SK-N-SH treated with all-trans-retinoic acid at 6 μM for 48 hours (cell line): ENCODE measurements at regions not wholly inside any gene's neighbourhood (a gene's known extent, or its start where the extent isn't known, plus 50 kb on each side); places are given as distances from the start of the nearest gene placed in this dataset.

Source experiments
- ARNTL ChIP-seq: fragments of 450-650 bp; formaldehyde crosslinking; IDR thresholded peaks from 2 replicates; pipeline ENCODE4 v1.5.0; 2020; ENCODE audit warnings: low read depth, mild to moderate bottlenecking, moderate library complexity, borderline replicate concordance
- ESRRG ChIP-seq: fragments of 250-450 bp; sonication (Bioruptor Pico); IDR thresholded peaks from 2 replicates; pipeline ENCODE4 v1.6.1; 2021; ENCODE audit warnings: mild to moderate bottlenecking
- GLIS3 ChIP-seq: fragments of 250-450 bp; sonication (Bioruptor Pico); IDR thresholded peaks from 2 replicates; pipeline ENCODE4 v1.5.0; 2020; ENCODE audit warnings: mild to moderate bottlenecking, moderate library complexity
- RARB ChIP-seq: fragments of 250-450 bp; sonication (Bioruptor Pico); IDR thresholded peaks from 2 replicates; pipeline ENCODE4 v1.8.0; 2021; ENCODE audit warnings: mild to moderate bottlenecking, moderate library complexity
- SNAI2 ChIP-seq: fragments of 250-450 bp; sonication (Bioruptor Pico); IDR thresholded peaks from 2 replicates; pipeline ENCODE4 v1.5.0; 2020; ENCODE audit warnings: mild to moderate bottlenecking, moderate library complexity
- TCF4 ChIP-seq: fragments of 250-450 bp; sonication (Bioruptor Pico); IDR thresholded peaks from 2 replicates; pipeline ENCODE4 v1.8.0; 2021; ENCODE audit warnings: mild to moderate bottlenecking, moderate library complexity, borderline replicate concordance
- TOX ChIP-seq: fragments of 250-450 bp; sonication (Bioruptor Pico); IDR thresholded peaks from 2 replicates; pipeline ENCODE4 v1.8.0; 2021; ENCODE audit warnings: mild to moderate bottlenecking, moderate library complexity, borderline replicate concordance
- ZC3H10 ChIP-seq: fragments of 250-450 bp; sonication (Bioruptor Pico); IDR thresholded peaks from 2 replicates; pipeline ENCODE4 v1.5.1; 2021; ENCODE audit warnings: mild to moderate bottlenecking, moderate library complexity
- ZFP3 ChIP-seq: fragments of 250-450 bp; sonication (Bioruptor Pico); IDR thresholded peaks from 2 replicates; pipeline ENCODE4 v1.5.0; 2020; ENCODE audit warnings: mild to moderate bottlenecking, moderate library complexity
- TF ChIP-seq, protein P1 (sequence below): fragments of 250-450 bp; sonication (Bioruptor Pico); IDR thresholded peaks from 2 replicates; pipeline ENCODE4 v1.8.0; 2020; ENCODE audit warnings: mild to moderate bottlenecking, moderate library complexity, borderline replicate concordance
- TF ChIP-seq, protein P2 (sequence below): fragments of 250-450 bp; sonication (Bioruptor Pico); IDR thresholded peaks from 2 replicates; pipeline ENCODE4 v1.5.0; 2020; ENCODE audit warnings: mild to moderate bottlenecking, moderate library complexity

DNA sequence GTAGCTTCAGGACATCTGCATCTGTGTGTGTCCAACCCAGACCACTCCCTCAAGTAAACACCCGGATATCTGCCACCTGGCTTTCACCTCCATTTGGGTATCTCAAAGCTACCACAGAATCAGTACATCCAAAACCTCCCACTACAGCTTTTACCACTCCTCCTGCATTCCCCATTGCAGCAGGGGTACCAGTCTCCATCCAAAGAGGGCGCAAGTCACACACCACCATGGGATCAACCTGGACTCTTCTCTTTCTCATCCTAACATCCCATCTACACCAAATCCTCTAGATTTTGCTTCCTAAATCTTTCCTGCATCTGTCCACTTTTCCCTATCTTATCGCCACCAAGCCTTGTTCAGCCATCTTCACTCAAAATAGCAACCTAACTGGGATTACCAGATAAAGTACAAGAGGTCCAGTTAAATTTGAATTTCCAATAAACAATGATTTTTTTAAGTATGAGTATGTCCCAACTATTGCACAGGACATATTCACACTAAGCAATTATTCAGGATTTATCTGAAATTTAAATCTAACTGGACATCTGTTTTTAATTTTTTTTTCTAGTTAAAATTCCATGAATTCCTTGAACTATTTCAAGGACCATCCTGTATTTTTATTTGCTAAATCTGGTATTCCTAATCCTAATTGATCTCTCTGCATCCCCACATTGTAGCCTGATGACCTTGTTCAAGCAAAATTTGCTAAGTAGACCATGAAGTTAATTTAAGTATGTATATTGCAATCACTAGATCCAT is 164.3 kb upstream of the MLN start:
- TF ChIP-seq TCF4 (peak; percentile 70; the same call in 1 of the 2 replicates), TOX (CRISPR knock-in tag) (no peak), RARB (CRISPR knock-in tag) (no peak), ZFP3 (no peak), ARNTL (CRISPR knock-in tag) (no peak), GLIS3 (CRISPR knock-in tag) (no peak), ESRRG (CRISPR knock-in tag) (no peak), ZC3H10 (no peak), SNAI2 (CRISPR knock-in tag) (no peak)
- TF ChIP-seq, protein P1, sequence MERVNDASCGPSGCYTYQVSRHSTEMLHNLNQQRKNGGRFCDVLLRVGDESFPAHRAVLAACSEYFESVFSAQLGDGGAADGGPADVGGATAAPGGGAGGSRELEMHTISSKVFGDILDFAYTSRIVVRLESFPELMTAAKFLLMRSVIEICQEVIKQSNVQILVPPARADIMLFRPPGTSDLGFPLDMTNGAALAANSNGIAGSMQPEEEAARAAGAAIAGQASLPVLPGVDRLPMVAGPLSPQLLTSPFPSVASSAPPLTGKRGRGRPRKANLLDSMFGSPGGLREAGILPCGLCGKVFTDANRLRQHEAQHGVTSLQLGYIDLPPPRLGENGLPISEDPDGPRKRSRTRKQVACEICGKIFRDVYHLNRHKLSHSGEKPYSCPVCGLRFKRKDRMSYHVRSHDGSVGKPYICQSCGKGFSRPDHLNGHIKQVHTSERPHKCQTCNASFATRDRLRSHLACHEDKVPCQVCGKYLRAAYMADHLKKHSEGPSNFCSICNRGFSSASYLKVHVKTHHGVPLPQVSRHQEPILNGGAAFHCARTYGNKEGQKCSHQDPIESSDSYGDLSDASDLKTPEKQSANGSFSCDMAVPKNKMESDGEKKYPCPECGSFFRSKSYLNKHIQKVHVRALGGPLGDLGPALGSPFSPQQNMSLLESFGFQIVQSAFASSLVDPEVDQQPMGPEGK (CRISPR knock-in tag): no peak
- TF ChIP-seq, protein P2, sequence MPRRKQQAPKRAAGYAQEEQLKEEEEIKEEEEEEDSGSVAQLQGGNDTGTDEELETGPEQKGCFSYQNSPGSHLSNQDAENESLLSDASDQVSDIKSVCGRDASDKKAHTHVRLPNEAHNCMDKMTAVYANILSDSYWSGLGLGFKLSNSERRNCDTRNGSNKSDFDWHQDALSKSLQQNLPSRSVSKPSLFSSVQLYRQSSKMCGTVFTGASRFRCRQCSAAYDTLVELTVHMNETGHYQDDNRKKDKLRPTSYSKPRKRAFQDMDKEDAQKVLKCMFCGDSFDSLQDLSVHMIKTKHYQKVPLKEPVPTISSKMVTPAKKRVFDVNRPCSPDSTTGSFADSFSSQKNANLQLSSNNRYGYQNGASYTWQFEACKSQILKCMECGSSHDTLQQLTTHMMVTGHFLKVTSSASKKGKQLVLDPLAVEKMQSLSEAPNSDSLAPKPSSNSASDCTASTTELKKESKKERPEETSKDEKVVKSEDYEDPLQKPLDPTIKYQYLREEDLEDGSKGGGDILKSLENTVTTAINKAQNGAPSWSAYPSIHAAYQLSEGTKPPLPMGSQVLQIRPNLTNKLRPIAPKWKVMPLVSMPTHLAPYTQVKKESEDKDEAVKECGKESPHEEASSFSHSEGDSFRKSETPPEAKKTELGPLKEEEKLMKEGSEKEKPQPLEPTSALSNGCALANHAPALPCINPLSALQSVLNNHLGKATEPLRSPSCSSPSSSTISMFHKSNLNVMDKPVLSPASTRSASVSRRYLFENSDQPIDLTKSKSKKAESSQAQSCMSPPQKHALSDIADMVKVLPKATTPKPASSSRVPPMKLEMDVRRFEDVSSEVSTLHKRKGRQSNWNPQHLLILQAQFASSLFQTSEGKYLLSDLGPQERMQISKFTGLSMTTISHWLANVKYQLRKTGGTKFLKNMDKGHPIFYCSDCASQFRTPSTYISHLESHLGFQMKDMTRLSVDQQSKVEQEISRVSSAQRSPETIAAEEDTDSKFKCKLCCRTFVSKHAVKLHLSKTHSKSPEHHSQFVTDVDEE: no peak
